Endothelial cell (in vitro differentiated cells): ENCODE measurements at regions not wholly inside any gene's neighbourhood (a gene's known extent, or its start where the extent isn't known, plus 50 kb on each side); places are given as distances from the start of the nearest gene placed in this dataset.

Experiments used
- DNase-seq: peaks from one replicate; pipeline ENCODE4 v3.0.0; 2021; ENCODE audit warnings: low spot score
- H3K27ac Mint-ChIP-seq: one replicate; pipeline ENCODE4 v1.8.0; 2021; ENCODE audit warnings: mixed read lengths, inconsistent platforms; ENCODE audit not compliant: unreplicated experiment
- H3K27me3 Mint-ChIP-seq: one replicate; pipeline ENCODE4 v1.8.0; 2021; ENCODE audit warnings: mild to moderate bottlenecking, moderate library complexity, mixed read lengths, inconsistent platforms; ENCODE audit not compliant: unreplicated experiment
- H3K36me3 Mint-ChIP-seq: one replicate; pipeline ENCODE4 v1.8.0; 2021; ENCODE audit warnings: mild to moderate bottlenecking, low read depth, mixed read lengths, inconsistent platforms; ENCODE audit not compliant: unreplicated experiment
- H3K4me1 Mint-ChIP-seq: one replicate; pipeline ENCODE4 v1.8.0; 2021; ENCODE audit warnings: mild to moderate bottlenecking, mixed read lengths, inconsistent platforms; ENCODE audit not compliant: unreplicated experiment
- H3K4me3 Mint-ChIP-seq: one replicate; pipeline ENCODE4 v1.8.0; 2021; ENCODE audit warnings: mild to moderate bottlenecking, mixed read lengths, inconsistent platforms; ENCODE audit not compliant: unreplicated experiment
- H3K9me3 Mint-ChIP-seq: one replicate; pipeline ENCODE4 v1.8.0; 2021; ENCODE audit warnings: mixed read lengths, inconsistent platforms; ENCODE audit not compliant: unreplicated experiment
- CTCF ChIP-seq: fragments of 200-600 bp; sonication (generic); IDR thresholded peaks from one replicate; pipeline ENCODE4 v1.5.0; 2021; ENCODE audit warnings: antibody characterized with exemption; ENCODE audit not compliant: unreplicated experiment

DNA sequence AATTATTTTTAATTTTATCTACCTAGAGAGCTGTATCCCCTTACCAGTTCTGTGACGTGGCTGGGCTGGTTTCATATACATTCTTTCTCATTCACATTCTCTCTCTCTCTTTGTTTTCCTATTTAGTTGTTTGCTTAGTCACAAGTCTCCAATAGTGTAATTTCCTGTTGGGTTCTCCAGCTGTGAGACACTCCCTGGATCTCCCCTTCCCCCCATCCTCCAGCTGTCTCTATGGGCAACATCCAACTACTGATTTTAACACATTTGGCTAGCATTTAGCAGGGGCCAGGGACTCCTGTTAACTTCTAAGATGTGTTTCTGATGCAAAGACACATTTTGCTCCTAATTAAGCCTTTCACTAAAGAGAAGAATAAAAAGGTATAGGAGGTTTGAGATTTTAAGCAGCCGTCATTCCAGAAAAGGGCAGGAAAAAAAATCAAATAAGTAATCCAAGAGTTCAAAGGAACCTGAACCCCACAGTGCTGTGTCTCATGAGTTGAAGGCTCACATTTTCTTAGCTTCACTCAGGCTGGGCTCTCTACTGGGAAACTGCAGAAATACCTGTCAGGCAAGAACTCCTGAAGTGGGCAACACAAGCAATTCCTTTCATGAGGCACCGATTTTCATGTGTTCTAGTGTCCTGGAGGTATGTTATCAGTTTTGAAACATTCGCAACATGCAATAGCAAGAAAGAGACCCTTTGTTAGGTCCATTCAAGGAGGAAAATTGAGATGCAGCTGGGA is 198.7 kb upstream of the C9orf72 start:
- Mint-ChIP-seq H3K4me1 (no peaks in the 10 kb centered on the region), H3K4me3 (no peak overlapping the region), H3K27ac (no peak overlapping the region), H3K27me3 (no peaks in the 10 kb centered on the region), H3K36me3 (no peaks in the 10 kb centered on the region), H3K9me3 (no peaks in the 10 kb centered on the region)
- peak; percentile 29 for DNase-seq
- TF ChIP-seq CTCF: no peak

GRCh38 chr9:27784847-27785713 is 211.8 kb upstream of the C9orf72 start:
- Mint-ChIP-seq H3K4me3 (no peak overlapping the region), H3K36me3 (peaks cover 8% of the 10 kb centered on the region), H3K27me3 (peaks cover 3% of the 10 kb centered on the region), H3K27ac (no peak overlapping the region), H3K4me1 (no peaks in the 10 kb centered on the region), H3K9me3 (no peaks in the 10 kb centered on the region)
- DNase-seq: no peak
- TF ChIP-seq CTCF: no peak

GRCh38 chr9:27785714-27786100 is 212.4 kb upstream of the C9orf72 start:
- H3K27me3 Mint-ChIP-seq: peaks cover 3% of the 10 kb centered on the region
- H3K4me1 Mint-ChIP-seq: no peaks in the 10 kb centered on the region
- H3K4me3 Mint-ChIP-seq: no peak overlapping the region
- H3K36me3 Mint-ChIP-seq: peaks cover 8% of the 10 kb centered on the region
- H3K9me3 Mint-ChIP-seq: no peaks in the 10 kb centered on the region
- TF ChIP-seq CTCF: no peak
- H3K27ac Mint-ChIP-seq: no peak overlapping the region
- DNase-seq: no peak

- no peaks in the 10 kb centered on the region for H3K9me3 Mint-ChIP-seq
- no peak for TF ChIP-seq CTCF
- peaks cover 3% of the 10 kb centered on the region for H3K27me3 Mint-ChIP-seq
- no peak for DNase-seq
- no peaks in the 10 kb centered on the region for H3K4me1 Mint-ChIP-seq
- no peak overlapping the region for H3K4me3 Mint-ChIP-seq
- peak overlapping the region; percentile 13 for H3K27ac Mint-ChIP-seq
- H3K36me3 Mint-ChIP-seq: peaks cover 8% of the 10 kb centered on the region
Measured at GRCh38 chr9:27787891-27788290, 214.6 kb upstream of the C9orf72 start.

- Mint-ChIP-seq H3K9me3 (no peaks in the 10 kb centered on the region), H3K27me3 (peaks cover 3% of the 10 kb centered on the region), H3K27ac (no peak overlapping the region), H3K4me1 (no peaks in the 10 kb centered on the region), H3K4me3 (no peak overlapping the region), H3K36me3 (peaks cover 8% of the 10 kb centered on the region)
- no peak for DNase-seq
- TF ChIP-seq CTCF: no peak
Measured at GRCh38 chr9:27791311-27791710, 218.0 kb upstream of the C9orf72 start.
